Femur (tissue), 1 donor: ENCODE measurements at regions not wholly inside any gene's neighbourhood (a gene's known extent, or its start where the extent isn't known, plus 50 kb on each side); places are given as distances from the start of the nearest gene placed in this dataset.

Experiments
- DNase-seq: peaks from one replicate; pipeline ENCODE4 v3.0.0-alpha.2; 2017

DNA sequence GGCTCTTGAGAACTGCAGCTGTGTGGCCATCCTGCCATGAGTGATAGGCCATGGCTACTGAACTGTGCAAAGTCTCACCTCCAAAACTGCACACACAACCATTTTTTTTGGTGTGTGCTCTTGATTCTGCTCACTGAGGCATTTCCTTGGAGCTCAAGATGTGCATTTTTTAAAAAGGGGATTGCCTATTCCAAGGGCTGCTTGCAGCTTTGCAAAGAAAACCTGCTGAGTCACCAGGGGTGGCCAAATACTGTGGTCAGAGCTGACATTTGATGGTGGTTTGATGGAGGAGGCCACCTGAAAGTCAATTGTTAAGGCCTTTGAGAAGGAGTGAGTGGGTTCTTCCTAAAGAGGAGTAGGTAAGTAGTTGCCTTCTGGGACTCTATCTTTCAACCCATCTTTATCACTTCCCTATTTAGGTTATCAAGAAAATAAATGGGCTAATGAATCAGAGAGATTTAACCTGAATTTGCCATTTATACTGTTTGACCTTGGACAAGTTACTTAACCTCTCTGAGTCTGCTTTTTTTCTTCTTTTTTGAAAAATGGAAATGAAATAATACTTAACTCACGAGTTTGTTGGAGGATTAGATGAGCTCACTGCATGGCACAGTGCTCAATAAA, 87.9 kb downstream of the CHST2 start:
- no peak for DNase-seq

DNA sequence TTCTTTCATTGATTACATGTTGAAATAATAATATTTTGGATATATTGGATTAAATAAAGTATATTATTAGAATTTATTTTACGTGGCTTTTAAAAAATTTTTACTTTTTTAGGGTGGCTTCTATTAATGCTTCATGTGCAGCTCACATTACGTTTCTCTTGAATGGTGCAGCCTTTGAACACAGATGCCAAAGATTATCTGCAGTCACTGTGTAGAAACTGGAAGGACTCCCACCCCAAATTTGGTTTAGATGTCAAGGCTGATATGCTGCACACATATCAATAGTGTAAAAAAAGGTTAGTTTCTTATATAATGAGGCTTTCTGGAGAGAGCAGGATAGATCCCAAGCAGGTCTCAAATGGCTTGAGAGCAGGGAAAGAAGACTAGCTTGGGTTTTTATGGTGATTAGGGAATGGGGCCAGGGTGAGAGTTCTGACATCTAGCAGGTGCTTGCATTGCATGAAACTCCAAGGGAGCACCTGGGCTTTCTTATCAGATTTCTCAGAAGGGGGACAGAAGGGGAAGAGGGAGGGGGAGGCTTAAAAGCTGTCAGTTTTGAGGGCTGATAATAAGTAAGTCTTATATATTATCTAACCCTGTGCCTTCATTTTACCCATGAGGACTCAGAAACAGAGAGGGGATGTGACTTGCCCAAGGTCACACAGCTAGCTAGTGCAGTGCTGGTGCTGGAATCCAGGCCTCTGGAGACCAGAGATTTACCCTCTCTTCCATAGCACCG, 89.6 kb downstream of the CHST2 start:
- no peak for DNase-seq

DNA sequence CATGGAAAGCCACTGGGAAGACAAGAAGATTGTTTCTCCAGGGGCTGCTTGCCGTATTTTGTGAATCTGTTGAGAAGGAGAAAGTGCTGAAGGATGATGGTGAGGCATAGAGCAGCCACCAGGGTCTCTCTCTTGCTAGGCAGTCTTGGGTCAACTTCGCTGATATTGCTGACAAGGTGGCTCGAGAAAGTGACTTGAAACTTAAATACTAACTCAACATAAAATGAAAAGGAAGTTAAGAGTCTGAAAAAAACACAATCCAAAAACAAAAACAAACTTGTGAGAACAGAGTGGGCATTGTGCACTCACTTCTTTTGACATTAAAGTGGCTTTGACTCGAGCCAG, 90.1 kb downstream of the CHST2 start:
- no peak for DNase-seq

DNA sequence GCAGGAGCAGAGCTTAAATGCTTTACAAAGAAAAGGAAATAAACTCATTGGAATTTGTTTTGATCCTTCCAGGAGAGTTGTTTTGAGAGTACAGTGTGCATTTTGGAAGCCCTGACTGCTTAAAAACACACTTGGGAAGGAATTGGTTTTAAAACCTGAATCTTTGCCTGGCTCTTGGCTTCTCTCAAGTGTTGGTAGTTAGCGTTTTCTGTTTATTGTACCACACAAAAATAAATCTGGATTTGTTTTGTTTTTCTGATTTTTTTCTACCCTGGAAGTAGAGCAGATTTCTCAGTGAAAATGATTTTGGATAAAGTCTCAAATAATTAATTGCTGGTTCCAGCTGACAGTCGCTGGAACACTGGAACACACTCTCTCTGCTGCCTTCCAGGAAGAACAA, 90.6 kb downstream of the CHST2 start:
- DNase-seq, result no peak

DNA sequence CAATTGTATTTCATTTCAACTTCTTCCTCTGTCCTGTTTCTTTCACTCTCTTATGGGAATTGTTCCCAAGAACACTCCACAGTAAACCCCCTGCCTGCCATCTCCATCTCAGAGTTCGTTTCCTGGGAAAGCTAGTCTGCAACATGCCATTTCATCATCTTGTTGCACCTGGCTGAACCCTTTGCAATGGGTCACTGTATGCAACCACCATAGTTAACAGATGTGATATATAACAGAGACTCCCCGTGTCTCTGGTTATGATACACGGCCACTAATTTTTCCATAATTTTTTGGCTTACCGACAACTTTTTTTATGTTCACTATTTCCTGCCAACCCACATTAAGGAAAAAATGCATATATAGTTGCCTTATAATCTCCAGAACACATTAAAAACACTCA, 95.5 kb downstream of the CHST2 start:
- no peak for DNase-seq
